CD4-positive, alpha-beta T cell treated with Interleukin-17A for 4 hours (primary cell): ENCODE measurements at regions not wholly inside any gene's neighbourhood (a gene's known extent, or its start where the extent isn't known, plus 50 kb on each side); places are given as distances from the start of the nearest gene placed in this dataset.

Experiments used
- DNase-seq: peaks from one replicate; pipeline ENCODE4 v3.0.0-alpha.2; 2020; ENCODE audit warnings: mixed read lengths

DNA sequence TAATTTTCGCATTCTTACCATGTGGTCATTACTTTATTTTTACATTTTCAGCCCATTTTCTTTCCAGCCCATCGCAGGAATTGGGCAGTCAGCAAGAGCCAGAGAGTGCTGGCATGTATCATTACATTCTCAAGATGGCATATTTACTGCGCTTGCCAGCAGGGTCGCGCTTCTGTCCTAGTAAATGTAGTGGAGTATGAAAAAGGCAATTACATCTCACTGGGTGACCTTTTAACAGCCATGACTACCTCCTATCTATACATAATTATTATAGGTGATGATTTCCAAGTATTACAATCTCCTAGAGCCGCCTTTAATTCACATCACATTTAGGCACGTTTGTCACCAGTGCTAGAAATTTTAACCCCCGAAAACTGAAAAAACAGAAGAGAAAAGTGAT is 433.7 kb upstream of the MGMT start:
- DNase-seq: no peak

GRCh38 chr10:129033790-129034272 is 433.2 kb upstream of the MGMT start:
- no peak for DNase-seq

- DNase-seq: peak; percentile 74
Observed at GRCh38 chr10:129035052-129035827, 431.8 kb upstream of the MGMT start.

GRCh38 chr10:129038522-129038921 is 428.5 kb upstream of the MGMT start:
- no peak for DNase-seq

DNA sequence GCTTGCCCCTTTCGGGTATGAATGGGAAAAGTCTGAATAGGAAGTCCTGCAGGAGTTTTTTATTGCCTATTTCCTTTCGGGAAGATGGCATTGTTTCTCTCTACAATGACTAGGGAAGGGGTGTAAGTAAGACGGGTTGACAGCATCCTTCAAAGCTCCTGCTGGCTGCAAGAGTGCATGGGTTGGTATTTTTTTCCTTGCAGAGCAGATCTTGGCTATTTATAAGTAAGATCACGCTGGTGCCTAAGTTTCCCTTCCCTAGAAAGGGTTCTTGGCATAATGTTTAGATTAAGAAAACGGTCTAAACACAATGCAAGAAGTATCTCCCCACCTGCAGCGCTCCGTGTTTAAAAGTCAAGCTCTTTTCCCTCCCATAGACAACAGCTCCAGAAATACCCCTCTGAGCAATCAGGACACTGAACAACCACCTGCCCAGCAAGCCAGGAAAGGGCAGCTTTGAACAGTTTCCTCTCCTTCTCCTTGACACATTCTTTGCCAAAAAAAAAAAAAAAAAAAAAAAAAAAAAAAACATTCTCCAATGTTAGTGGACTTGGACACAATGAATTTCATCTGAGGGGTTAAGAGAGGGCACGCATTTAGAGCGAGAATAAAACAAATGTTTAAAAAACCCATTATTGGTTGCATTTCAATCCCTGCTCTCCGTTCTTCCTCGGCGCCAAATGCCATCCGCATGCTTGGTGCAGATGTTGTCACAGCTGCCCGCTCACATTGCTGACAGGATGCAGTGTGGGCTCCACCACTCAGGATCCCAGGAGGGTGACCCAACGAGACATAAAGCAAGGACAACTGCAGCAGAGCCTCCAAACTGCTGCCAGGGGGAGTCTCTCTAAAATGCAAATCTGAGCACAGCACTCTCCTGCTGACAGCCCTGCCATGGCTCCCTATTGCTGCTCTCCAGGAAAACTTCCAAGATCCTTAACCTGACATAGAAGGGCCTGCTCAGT is 427.4 kb upstream of the MGMT start:
- DNase-seq: no peak

DNA sequence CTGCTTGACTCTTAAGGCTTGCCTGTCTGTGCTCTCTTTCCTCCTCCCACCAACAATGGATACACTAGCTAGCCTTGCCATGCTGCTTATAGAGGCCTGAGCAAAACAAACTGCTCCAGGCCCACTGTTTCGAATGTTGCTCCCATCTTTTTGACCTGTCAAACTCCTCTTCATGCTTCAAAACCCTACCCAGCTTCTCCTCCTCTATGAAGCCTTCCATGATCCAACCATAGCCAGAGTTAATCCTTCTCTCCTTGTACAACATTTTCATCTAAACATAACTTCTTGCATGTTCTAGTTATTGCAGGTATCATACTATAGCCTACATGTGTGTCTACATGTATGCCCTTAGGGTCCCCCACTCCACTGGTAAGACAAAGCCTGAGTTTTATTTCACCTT is 426.7 kb upstream of the MGMT start:
- DNase-seq: no peak

- DNase-seq: no peak
Observed at GRCh38 chr10:129041916-129042315, 425.1 kb upstream of the MGMT start.

- DNase-seq: peak; percentile 26
Observed at GRCh38 chr10:129042776-129043595, 424.1 kb upstream of the MGMT start.

DNA sequence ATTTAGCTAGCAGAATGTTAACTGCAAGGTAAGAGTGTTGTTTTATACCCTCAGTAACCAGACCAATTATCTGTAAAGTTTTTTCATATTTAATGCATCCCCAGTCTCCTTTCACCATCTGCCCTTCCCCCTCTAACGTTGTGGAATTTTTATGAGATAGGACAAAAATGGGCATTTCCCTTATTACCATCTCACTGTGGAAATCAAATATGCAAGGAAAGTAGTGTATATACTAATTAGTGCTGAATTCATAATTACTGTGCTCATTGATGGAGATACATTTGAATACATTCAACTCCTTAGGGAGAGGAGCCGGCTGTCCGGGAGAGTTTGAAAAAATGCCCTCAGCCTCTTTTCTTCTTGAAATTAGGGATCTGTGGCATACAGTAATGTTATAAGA is 423.4 kb upstream of the MGMT start:
- DNase-seq: no peak

DNA sequence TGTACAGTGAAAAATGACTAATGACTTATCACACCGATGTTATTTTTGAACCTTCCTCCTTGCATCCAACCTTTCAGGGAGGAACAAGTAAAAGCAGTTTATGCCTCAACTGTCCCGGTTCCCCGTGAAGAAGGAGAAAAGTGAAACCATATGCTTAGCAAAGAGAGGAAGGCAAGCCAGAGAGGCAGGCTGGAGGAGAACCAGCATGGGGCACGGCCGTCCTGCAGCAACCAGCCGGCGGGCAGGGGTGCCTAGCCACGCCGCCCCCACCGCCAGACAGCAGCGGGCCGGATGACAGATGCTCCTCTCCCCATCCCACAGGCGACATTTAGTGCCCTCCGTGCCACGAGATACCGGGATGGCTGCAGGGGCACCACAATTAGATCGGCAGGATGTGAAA is 421.4 kb upstream of the MGMT start:
- no peak for DNase-seq

DNA sequence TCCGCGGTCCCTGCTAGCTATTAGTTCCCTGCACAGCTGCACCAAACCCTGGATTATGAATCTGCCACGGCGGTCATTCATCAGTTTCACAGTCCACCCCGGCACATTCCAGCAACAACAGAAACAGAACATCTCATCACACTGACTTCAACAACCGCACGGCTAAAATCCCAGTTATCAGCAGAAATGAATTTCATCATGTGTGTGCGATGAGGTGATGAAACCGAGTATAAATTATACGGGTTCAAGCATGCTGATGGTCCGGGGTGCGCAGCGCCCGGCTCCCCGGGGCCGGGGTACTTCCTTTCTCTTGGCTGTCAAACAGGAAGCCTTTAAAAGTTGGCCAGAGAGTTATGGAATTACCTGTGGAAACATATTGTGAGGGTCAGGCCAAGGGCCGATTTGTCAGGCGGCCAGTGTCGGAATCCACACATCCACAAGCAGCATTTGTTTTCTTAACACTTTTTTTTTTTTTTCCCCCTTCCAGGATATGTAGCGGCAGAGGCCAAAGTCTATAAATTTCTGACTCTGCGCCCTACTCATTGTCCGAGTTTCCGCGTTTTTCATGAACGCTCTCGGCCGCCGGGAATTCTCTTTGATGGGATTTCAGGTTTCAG is 420.9 kb upstream of the MGMT start:
- DNase-seq: no peak

DNA sequence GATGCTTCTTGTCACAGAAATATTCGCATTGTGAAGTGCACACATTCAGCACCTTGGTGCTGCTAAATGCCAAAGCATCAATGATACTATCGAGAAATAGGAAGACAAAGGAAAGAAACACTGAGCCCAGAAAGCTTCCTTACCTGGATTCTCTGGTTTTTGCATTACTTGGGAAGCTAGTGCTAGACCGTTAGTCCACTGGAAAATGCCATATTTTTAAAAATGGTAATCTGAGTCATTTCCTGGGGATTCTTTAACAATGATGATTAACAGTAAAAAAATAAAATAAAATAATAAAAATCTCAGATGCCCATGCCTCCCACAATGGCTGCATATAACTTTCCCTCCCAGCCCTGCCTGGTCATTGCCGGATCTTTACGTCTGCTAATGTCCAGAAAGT is 420.1 kb upstream of the MGMT start:
- DNase-seq: no peak

- DNase-seq: no peak
Observed at GRCh38 chr10:129047600-129047999, 419.4 kb upstream of the MGMT start.

- DNase-seq: no peak
Observed at GRCh38 chr10:129048513-129048912, 418.5 kb upstream of the MGMT start.

DNA sequence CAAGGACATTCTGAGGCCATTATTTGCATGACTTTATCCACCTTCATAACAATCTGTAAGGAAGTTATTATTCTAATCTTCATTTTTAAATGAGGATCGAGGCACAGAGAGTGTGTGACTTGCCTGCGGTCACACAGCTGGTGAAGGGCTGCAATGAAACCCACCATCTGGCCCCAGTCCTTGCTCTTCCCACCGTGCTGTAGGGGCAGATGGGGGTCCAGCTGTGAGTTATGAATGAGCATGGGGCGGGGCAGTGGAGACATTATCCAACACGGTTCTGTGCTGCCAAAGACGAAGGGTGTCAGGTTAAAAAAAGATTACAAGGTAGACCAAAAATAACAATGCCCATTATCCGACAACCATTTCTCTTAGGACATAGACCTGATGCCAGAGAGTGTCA is 417.5 kb upstream of the MGMT start:
- DNase-seq: no peak

- DNase-seq: no peak
Observed at GRCh38 chr10:129055225-129055624, 411.8 kb upstream of the MGMT start.

DNA sequence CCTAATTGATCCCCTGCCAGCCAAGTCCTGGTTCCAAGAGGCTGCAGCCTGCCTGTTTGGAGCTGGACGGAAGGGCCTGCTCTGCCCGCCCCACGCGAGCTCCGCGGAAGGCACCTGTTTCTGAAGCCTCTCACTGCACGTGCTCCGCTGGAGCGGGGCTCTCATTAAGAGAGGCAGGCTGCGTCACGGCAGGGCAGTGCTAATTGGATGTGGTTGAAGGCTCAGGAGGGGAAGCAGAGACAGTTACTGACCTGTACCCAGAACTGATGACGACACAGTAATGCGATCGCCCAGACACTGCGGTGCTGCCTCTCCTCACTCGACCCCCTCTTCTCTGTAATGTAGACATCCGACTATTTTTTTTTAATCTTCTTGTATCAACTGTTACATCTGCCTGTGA is 411.1 kb upstream of the MGMT start:
- no peak for DNase-seq

- no peak for DNase-seq
Observed at GRCh38 chr10:129056734-129057689, 410.0 kb upstream of the MGMT start.

DNA sequence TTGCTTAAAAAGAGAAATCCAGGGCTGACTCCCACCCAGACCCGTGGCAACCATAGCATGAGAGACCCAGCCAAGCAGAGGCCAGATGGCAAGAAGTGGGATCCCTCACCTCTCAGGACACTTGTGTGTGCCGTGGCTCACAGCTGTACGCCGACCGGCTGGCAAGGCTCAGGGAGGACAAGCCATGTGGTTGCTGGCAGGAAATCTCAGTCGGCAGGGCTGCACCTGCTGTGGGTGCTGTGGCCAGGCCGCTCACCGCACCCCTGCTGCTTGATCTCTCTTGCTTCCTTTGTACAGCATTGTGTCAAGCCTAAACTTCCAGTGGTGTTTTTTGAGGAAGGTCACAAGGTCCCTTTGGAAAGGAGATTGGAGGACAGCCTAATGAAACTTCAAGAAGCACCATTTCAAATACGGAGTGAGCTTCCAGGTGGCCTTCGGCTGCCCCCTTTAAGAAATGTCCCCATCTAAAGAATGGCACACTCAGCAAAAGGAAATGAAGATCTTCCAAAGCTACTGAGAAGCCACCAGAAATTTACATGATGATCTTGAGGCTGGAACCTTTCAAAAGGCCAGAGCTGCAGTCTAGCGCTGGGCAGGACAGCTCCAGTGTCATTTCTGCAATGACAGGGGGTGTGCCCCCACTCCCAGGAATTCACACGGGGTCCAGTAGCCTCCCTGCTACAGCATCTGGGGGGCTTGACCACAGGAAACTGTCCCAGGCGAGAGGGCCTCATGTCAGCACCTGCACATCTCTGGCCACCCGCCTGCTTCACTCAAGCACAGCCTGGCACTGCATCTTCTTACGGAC is 409.0 kb upstream of the MGMT start:
- DNase-seq: peak; percentile 62

DNA sequence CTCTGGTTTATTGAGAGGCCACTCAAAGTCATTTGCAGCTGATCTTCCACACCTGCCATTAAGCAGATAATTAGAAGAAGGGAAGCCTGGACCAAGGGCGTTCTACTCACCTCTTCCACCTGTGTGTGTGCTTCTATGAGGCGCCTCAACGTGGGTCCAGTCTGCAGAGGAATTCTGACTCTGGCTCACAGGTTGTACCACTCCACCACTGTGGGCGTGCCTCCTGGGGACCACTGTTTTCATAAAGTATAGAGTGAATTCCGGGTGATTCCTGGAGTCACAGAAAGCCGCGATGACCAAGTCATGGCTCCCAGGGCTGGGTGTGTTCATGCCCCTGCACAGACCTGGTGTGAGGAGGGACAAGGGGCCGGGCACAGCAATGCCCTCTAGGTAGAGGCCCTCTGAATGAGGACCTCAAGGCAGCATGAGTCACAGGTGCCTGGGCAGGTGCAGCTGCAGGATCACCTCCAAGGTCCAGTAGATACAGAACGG is 408.3 kb upstream of the MGMT start:
- no peak for DNase-seq
